HEK293 (cell line): ENCODE measurements at regions not wholly inside any gene's neighbourhood (a gene's known extent, or its start where the extent isn't known, plus 50 kb on each side); places are given as distances from the start of the nearest gene placed in this dataset.

Experiments
- CTCF ChIA-PET: fragments of 350-600 bp; formaldehyde crosslinking; extraction: SDS; loops from one replicate; lab custom pipeline; 2021; ENCODE audit warnings: antibody characterized with exemption; lab: Yijun Ruan, JAX
- POLR2A ChIA-PET: fragments of 300-600 bp; formaldehyde crosslinking; extraction: SDS; loops from one replicate; lab custom pipeline; 2020; ENCODE audit warnings: antibody characterized with exemption, inconsistent platforms; lab: Yijun Ruan, JAX
- H3K27ac ChIP-seq: fragments of 200-500 bp; sonication (Bioruptor generic); 2 replicates; pipeline ENCODE4 v1.5.1; 2014; ENCODE audit warnings: low read depth, low read length, control low read depth, inconsistent platforms; ENCODE audit errors: extremely low read depth
- H3K36me3 ChIP-seq, 2 experiments: fragments of 200-500 bp in 1 of 2; sonication (Bioruptor generic) in 1 of 2; 1 replicate in 1 of 2; 2 replicates in 1 of 2; pipeline ENCODE4 v1.5.1; 2014 to 2017; ENCODE audit warnings: inconsistent platforms in 2 of 2, low read length in 2 of 2; ENCODE audit not compliant: control insufficient read depth in 2 of 2, insufficient read depth in 1 of 2
- H3K4me1 ChIP-seq: fragments of 200-500 bp; sonication (Bioruptor generic); 2 replicates; pipeline ENCODE4 v1.5.1; 2014; ENCODE audit warnings: mild to moderate bottlenecking, low read length, inconsistent platforms; ENCODE audit not compliant: control insufficient read depth, insufficient read depth
- H3K4me3 ChIP-seq: 2 replicates; pipeline ENCODE4 v1.5.1; 2011; ENCODE audit warnings: low read depth, mild to moderate bottlenecking, control low read depth, low read length, moderate library complexity
- H3K9me3 ChIP-seq: fragments of 200-500 bp; sonication (Bioruptor generic); 2 replicates; pipeline ENCODE4 v1.5.1; 2014; ENCODE audit warnings: low read depth, low read length, inconsistent platforms; ENCODE audit not compliant: control insufficient read depth, insufficient read depth
- KLF10 ChIP-seq: fragments of 450-650 bp; IDR thresholded peaks from 2 replicates; pipeline ENCODE4 v1.5.1; 2018; ENCODE audit warnings: missing biosample characterization, mild to moderate bottlenecking, missing genetic modification characterization
- KLF7 ChIP-seq: fragments of 450-650 bp; formaldehyde crosslinking; IDR thresholded peaks from 2 replicates; pipeline ENCODE4 v1.5.1; 2016; ENCODE audit warnings: missing biosample characterization, missing genetic modification characterization, borderline replicate concordance
- KLF9 ChIP-seq: fragments of 450-650 bp; formaldehyde crosslinking; IDR thresholded peaks from 2 replicates; pipeline ENCODE4 v1.5.1; 2016; ENCODE audit warnings: missing biosample characterization, missing genetic modification characterization, low read depth
- RBAK ChIP-seq: fragments of 450-650 bp; formaldehyde crosslinking; IDR thresholded peaks from 2 replicates; pipeline ENCODE4 v1.5.1; 2016; ENCODE audit warnings: missing biosample characterization, missing genetic modification characterization
- REPIN1 ChIP-seq: fragments of 450-650 bp; formaldehyde crosslinking; IDR thresholded peaks from 2 replicates; pipeline ENCODE4 v1.5.1; 2017; ENCODE audit warnings: missing biosample characterization, missing genetic modification characterization, low read depth
- ZBTB26 ChIP-seq: fragments of 450-650 bp; formaldehyde crosslinking; optimal IDR thresholded peaks from 2 replicates; pipeline ENCODE3; 2016; ENCODE audit warnings: missing biosample characterization, mild to moderate bottlenecking, missing genetic modification characterization
- ZBTB8A ChIP-seq: fragments of 450-650 bp; formaldehyde crosslinking; IDR thresholded peaks from 2 replicates; pipeline ENCODE4 v1.5.1; 2016; ENCODE audit warnings: missing biosample characterization, missing genetic modification characterization
- ZFP3 ChIP-seq: fragments of 450-650 bp; formaldehyde crosslinking; IDR thresholded peaks from 2 replicates; pipeline ENCODE4 v1.5.1; 2016; ENCODE audit warnings: low read depth, missing biosample characterization, missing genetic modification characterization
- ZNF155 ChIP-seq: fragments of 450-650 bp; formaldehyde crosslinking; IDR thresholded peaks from 2 replicates; pipeline ENCODE4 v1.5.1; 2016; ENCODE audit warnings: missing biosample characterization, missing genetic modification characterization
- ZNF202 ChIP-seq: fragments of 450-650 bp; formaldehyde crosslinking; IDR thresholded peaks from 2 replicates; pipeline ENCODE4 v1.5.1; 2016; ENCODE audit warnings: missing biosample characterization, missing genetic modification characterization, borderline replicate concordance
- ZNF335 ChIP-seq: fragments of 450-650 bp; formaldehyde crosslinking; conservative IDR thresholded peaks from 2 replicates; pipeline ENCODE4 v1.5.1; 2016; ENCODE audit warnings: missing biosample characterization, missing genetic modification characterization
- ZNF341 ChIP-seq: fragments of 450-650 bp; formaldehyde crosslinking; IDR thresholded peaks from 2 replicates; pipeline ENCODE4; 2016; ENCODE audit warnings: low read depth, missing biosample characterization, missing genetic modification characterization
- ZNF391 ChIP-seq: fragments of 450-650 bp; formaldehyde crosslinking; IDR thresholded peaks from 2 replicates; pipeline ENCODE4 v1.5.1; 2016; ENCODE audit warnings: low read depth, missing biosample characterization, missing genetic modification characterization, borderline replicate concordance
- ZNF423 ChIP-seq: fragments of 450-650 bp; formaldehyde crosslinking; IDR thresholded peaks from 2 replicates; pipeline ENCODE4 v1.5.1; 2016; ENCODE audit warnings: missing biosample characterization, missing genetic modification characterization
- ZNF426 ChIP-seq: fragments of 450-650 bp; formaldehyde crosslinking; IDR thresholded peaks from 2 replicates; pipeline ENCODE4 v1.5.1; 2017; ENCODE audit warnings: missing biosample characterization, missing genetic modification characterization, mild to moderate bottlenecking, inconsistent platforms, moderate library complexity
- ZNF548 ChIP-seq: fragments of 450-650 bp; formaldehyde crosslinking; IDR thresholded peaks from 2 replicates; pipeline ENCODE4 v1.5.1; 2016; ENCODE audit warnings: missing biosample characterization, missing genetic modification characterization
- ZNF558 ChIP-seq: fragments of 450-650 bp; formaldehyde crosslinking; IDR thresholded peaks from 2 replicates; pipeline ENCODE4 v1.5.1; 2016; ENCODE audit warnings: missing biosample characterization, missing genetic modification characterization
- ZNF596 ChIP-seq: fragments of 450-650 bp; IDR thresholded peaks from 2 replicates; pipeline ENCODE4 v1.5.0; 2018; ENCODE audit warnings: missing biosample characterization, mild to moderate bottlenecking, missing genetic modification characterization, moderate library complexity
- ZNF654 ChIP-seq: fragments of 450-650 bp; formaldehyde crosslinking; IDR thresholded peaks from 2 replicates; pipeline ENCODE4 v1.5.1; 2016; ENCODE audit warnings: low read depth, missing biosample characterization, missing genetic modification characterization
- ZNF785 ChIP-seq: fragments of 450-650 bp; formaldehyde crosslinking; IDR thresholded peaks from 2 replicates; pipeline ENCODE4 v1.5.1; 2016; ENCODE audit warnings: missing biosample characterization, missing genetic modification characterization
- ZSCAN16 ChIP-seq: fragments of 450-650 bp; formaldehyde crosslinking; IDR thresholded peaks from 2 replicates; pipeline ENCODE4 v1.5.1; 2016; ENCODE audit warnings: missing biosample characterization, missing genetic modification characterization
- TF ChIP-seq, protein P1 (sequence below): fragments of 450-650 bp; formaldehyde crosslinking; IDR thresholded peaks from 2 replicates; pipeline ENCODE4 v1.5.0; 2017; ENCODE audit warnings: missing biosample characterization, missing genetic modification characterization, borderline replicate concordance
- TF ChIP-seq, protein P2 (sequence below): fragments of 450-650 bp; formaldehyde crosslinking; IDR thresholded peaks from 2 replicates; pipeline ENCODE4 v1.5.1; 2016; ENCODE audit warnings: missing biosample characterization, missing genetic modification characterization

- no peak for TF ChIP-seq ZNF548 (tag by site-specific recombination)
- no peak for TF ChIP-seq ZNF335 (tag by site-specific recombination)
- no peak for TF ChIP-seq KLF7 (tag by site-specific recombination)
- TF ChIP-seq ZNF423 (tag by site-specific recombination) = no peak
These were observed 62.0 kb upstream of the SEMA3A start (continued) for GRCh38 chr7:84256571-84256971.

GRCh38 chr7:84251277-84251781 is 56.7 kb upstream of the SEMA3A start:
- no peaks in the 10 kb centered on the region for H3K36me3 ChIP-seq
- TF ChIP-seq KLF9 (tag by site-specific recombination) (no peak), ZNF596 (tag by site-specific recombination) (no peak), ZNF341 (no peak), ZNF654 (tag by site-specific recombination) (no peak)
- H3K27ac ChIP-seq = no peak overlapping the region
- H3K4me1 ChIP-seq = no peaks in the 10 kb centered on the region
- no peak overlapping the region for H3K4me3 ChIP-seq
- POLR2A ChIA-PET = no interaction called here
- CTCF ChIA-PET = interaction anchor here (0.7 kb wide), 1 partner anchor 287 kb away, joined by 3 read pairs; no protein-coding TSS in a partner anchor
- no peaks in the 10 kb centered on the region for H3K9me3 ChIP-seq

- ChIA-PET POLR2A (no interaction called here), CTCF (no interaction called here)
- no peak overlapping the region for H3K4me3 ChIP-seq
- no peaks in the 10 kb centered on the region for H3K9me3 ChIP-seq
- no peak overlapping the region for H3K27ac ChIP-seq
- H3K4me1 ChIP-seq = no peaks in the 10 kb centered on the region
- no peaks in the 10 kb centered on the region for H3K36me3 ChIP-seq
- no peak for TF ChIP-seq ZBTB8A (tag by site-specific recombination)
- TF ChIP-seq ZNF202 (tag by site-specific recombination) = no peak
- TF ChIP-seq REPIN1 (tag by site-specific recombination) = no peak
- no peak for TF ChIP-seq ZSCAN16 (tag by site-specific recombination)
These were observed 55.9 kb upstream of the SEMA3A start for GRCh38 chr7:84250452-84250851.

- Histone ChIP-seq H3K9me3 (no peaks in the 10 kb centered on the region), H3K36me3 (no peaks in the 10 kb centered on the region), H3K4me3 (no peak overlapping the region), H3K27ac (no peak overlapping the region), H3K4me1 (no peaks in the 10 kb centered on the region)
- POLR2A ChIA-PET = no interaction called here
- CTCF ChIA-PET = no interaction called here
- TF ChIP-seq ZNF558 = no peak
- no peak for TF ChIP-seq RBAK (tag by site-specific recombination)
- TF ChIP-seq, protein P1, sequence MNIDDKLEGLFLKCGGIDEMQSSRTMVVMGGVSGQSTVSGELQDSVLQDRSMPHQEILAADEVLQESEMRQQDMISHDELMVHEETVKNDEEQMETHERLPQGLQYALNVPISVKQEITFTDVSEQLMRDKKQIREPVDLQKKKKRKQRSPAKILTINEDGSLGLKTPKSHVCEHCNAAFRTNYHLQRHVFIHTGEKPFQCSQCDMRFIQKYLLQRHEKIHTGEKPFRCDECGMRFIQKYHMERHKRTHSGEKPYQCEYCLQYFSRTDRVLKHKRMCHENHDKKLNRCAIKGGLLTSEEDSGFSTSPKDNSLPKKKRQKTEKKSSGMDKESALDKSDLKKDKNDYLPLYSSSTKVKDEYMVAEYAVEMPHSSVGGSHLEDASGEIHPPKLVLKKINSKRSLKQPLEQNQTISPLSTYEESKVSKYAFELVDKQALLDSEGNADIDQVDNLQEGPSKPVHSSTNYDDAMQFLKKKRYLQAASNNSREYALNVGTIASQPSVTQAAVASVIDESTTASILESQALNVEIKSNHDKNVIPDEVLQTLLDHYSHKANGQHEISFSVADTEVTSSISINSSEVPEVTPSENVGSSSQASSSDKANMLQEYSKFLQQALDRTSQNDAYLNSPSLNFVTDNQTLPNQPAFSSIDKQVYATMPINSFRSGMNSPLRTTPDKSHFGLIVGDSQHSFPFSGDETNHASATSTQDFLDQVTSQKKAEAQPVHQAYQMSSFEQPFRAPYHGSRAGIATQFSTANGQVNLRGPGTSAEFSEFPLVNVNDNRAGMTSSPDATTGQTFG (tag by site-specific recombination) = no peak
- no peak for TF ChIP-seq KLF10 (tag by site-specific recombination)
- no peak for TF ChIP-seq ZNF155 (tag by site-specific recombination)
- TF ChIP-seq, protein P2, sequence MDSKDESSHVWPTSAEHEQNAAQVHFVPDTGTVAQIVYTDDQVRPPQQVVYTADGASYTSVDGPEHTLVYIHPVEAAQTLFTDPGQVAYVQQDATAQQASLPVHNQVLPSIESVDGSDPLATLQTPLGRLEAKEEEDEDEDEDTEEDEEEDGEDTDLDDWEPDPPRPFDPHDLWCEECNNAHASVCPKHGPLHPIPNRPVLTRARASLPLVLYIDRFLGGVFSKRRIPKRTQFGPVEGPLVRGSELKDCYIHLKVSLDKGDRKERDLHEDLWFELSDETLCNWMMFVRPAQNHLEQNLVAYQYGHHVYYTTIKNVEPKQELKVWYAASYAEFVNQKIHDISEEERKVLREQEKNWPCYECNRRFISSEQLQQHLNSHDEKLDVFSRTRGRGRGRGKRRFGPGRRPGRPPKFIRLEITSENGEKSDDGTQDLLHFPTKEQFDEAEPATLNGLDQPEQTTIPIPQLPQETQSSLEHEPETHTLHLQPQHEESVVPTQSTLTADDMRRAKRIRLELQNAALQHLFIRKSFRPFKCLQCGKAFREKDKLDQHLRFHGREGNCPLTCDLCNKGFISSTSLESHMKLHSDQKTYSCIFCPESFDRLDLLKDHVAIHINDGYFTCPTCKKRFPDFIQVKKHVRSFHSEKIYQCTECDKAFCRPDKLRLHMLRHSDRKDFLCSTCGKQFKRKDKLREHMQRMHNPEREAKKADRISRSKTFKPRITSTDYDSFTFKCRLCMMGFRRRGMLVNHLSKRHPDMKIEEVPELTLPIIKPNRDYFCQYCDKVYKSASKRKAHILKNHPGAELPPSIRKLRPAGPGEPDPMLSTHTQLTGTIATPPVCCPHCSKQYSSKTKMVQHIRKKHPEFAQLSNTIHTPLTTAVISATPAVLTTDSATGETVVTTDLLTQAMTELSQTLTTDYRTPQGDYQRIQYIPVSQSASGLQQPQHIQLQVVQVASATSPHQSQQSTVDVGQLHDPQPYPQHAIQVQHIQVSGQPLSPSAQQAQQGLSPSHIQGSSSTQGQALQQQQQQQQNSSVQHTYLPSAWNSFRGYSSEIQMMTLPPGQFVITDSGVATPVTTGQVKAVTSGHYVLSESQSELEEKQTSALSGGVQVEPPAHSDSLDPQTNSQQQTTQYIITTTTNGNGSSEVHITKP (tag by site-specific recombination) = no peak
- TF ChIP-seq ZBTB26 (tag by site-specific recombination) = no peak
- no peak for TF ChIP-seq ZFP3 (tag by site-specific recombination)
- no peak for TF ChIP-seq ZNF785
- TF ChIP-seq ZNF426 (tag by site-specific recombination) = no peak
- no peak for TF ChIP-seq ZNF391 (tag by site-specific recombination)
These were observed 55.1 kb upstream of the SEMA3A start for GRCh38 chr7:84249656-84250055.
